ENCODE measurements at regions not wholly inside any gene's neighbourhood (a gene's known extent, or its start where the extent isn't known, plus 50 kb on each side); places are given as distances from the start of the nearest gene placed in this dataset.

- H3K4me1 ChIP-seq (replicated peaks; ENCODE audit: insufficient read depth), result no peaks in the 10 kb centered on the region
- TF ChIP-seq, protein P1, sequence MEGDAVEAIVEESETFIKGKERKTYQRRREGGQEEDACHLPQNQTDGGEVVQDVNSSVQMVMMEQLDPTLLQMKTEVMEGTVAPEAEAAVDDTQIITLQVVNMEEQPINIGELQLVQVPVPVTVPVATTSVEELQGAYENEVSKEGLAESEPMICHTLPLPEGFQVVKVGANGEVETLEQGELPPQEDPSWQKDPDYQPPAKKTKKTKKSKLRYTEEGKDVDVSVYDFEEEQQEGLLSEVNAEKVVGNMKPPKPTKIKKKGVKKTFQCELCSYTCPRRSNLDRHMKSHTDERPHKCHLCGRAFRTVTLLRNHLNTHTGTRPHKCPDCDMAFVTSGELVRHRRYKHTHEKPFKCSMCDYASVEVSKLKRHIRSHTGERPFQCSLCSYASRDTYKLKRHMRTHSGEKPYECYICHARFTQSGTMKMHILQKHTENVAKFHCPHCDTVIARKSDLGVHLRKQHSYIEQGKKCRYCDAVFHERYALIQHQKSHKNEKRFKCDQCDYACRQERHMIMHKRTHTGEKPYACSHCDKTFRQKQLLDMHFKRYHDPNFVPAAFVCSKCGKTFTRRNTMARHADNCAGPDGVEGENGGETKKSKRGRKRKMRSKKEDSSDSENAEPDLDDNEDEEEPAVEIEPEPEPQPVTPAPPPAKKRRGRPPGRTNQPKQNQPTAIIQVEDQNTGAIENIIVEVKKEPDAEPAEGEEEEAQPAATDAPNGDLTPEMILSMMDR (conservative IDR thresholded peaks at IDR 0.05), result no peak
- TF ChIP-seq EZH2 (IDR thresholded peaks at IDR 0.05; ENCODE audit: low read depth), result no peak
- no peaks in the 10 kb centered on the region for H3F3A ChIP-seq (ENCODE audit: insufficient read depth, low read depth)
- H3K79me2 ChIP-seq (ENCODE audit: low read depth), result no peaks in the 10 kb centered on the region
- H3K36me3 ChIP-seq (ENCODE audit: low read depth), result no peaks in the 10 kb centered on the region
- no peak for DNase-seq
- no peaks in the 10 kb centered on the region for H3K27me3 ChIP-seq (ENCODE audit: insufficient read depth, low read depth)
- no peak overlapping the region for H3K4me2 ChIP-seq
- CTCF ChIA-PET, result no interaction called here
- H3K9me3 ChIP-seq (ENCODE audit: insufficient read depth, low read depth), result no peaks in the 10 kb centered on the region
- no TSS peak for BruUV-seq (replicated peaks)
- no peak overlapping the region for H3K4me3 ChIP-seq
- H3K27ac ChIP-seq, result no peak overlapping the region
- no peak overlapping the region for H2AFZ ChIP-seq
- intact Hi-C loops (cut with micrococcal nuclease; ENCODE audit: unreplicated experiment), result no loop called here
- no peaks in the 10 kb centered on the region; the same call in 1 of the 2 replicates for H3K9me2 ChIP-seq (ENCODE audit: insufficient read depth)
- no peaks in the 10 kb centered on the region for H4K20me1 ChIP-seq (ENCODE audit: insufficient read depth)
- POLR2A ChIA-PET (ENCODE audit: unreplicated experiment), result no interaction called here
These were observed 367.3 kb downstream of the DUSP6 start for GRCh38 chr12:88985011-88985410.

GRCh38 chr12:88982694-88983093, 369.6 kb downstream of the DUSP6 start:
- DNase-seq, result no peak
- H3K27ac ChIP-seq, result no peak overlapping the region
- no peak overlapping the region for H3K4me2 ChIP-seq
- no peaks in the 10 kb centered on the region for H3K79me2 ChIP-seq (ENCODE audit: low read depth)
- BruUV-seq (replicated peaks), result no TSS peak
- TF ChIP-seq, protein P1 (conservative IDR thresholded peaks at IDR 0.05), result no peak
- TF ChIP-seq EZH2 (IDR thresholded peaks at IDR 0.05; ENCODE audit: low read depth), result no peak
- peak overlapping the region; percentile 45; the same call in 1 of the 2 replicates for H2AFZ ChIP-seq
- H3K27me3 ChIP-seq (ENCODE audit: insufficient read depth, low read depth), result no peaks in the 10 kb centered on the region
- ChIA-PET CTCF (no interaction called here), POLR2A (ENCODE audit: unreplicated experiment) (no interaction called here)
- no peaks in the 10 kb centered on the region for H3F3A ChIP-seq (ENCODE audit: insufficient read depth, low read depth)
- no peak overlapping the region for H3K4me3 ChIP-seq
- no peaks in the 10 kb centered on the region for H3K9me2 ChIP-seq (ENCODE audit: insufficient read depth)
- no peaks in the 10 kb centered on the region for H3K4me1 ChIP-seq (replicated peaks; ENCODE audit: insufficient read depth)
- no peaks in the 10 kb centered on the region for H3K36me3 ChIP-seq (ENCODE audit: low read depth)
- no peaks in the 10 kb centered on the region for H4K20me1 ChIP-seq (ENCODE audit: insufficient read depth)
- no peaks in the 10 kb centered on the region for H3K9me3 ChIP-seq (ENCODE audit: insufficient read depth, low read depth)
- intact Hi-C loops (cut with micrococcal nuclease; ENCODE audit: unreplicated experiment), result no loop called here

- Histone ChIP-seq H4K20me1 (ENCODE audit: insufficient read depth) (no peaks in the 10 kb centered on the region), H3K4me1 (replicated peaks; ENCODE audit: insufficient read depth) (no peaks in the 10 kb centered on the region), H3F3A (ENCODE audit: insufficient read depth, low read depth) (no peaks in the 10 kb centered on the region), H3K27ac (no peak overlapping the region), H3K4me2 (no peak overlapping the region), H3K9me2 (ENCODE audit: insufficient read depth) (no peaks in the 10 kb centered on the region), H3K9me3 (ENCODE audit: insufficient read depth, low read depth) (no peaks in the 10 kb centered on the region), H3K27me3 (ENCODE audit: insufficient read depth, low read depth) (no peaks in the 10 kb centered on the region), H3K4me3 (no peak overlapping the region), H2AFZ (no peak overlapping the region), H3K79me2 (ENCODE audit: low read depth) (no peaks in the 10 kb centered on the region), H3K36me3 (ENCODE audit: low read depth) (no peaks in the 10 kb centered on the region)
- no TSS peak for BruUV-seq (replicated peaks)
- DNase-seq, result no peak
- intact Hi-C loops (cut with micrococcal nuclease; ENCODE audit: unreplicated experiment), result no loop called here
- no peak for TF ChIP-seq EZH2 (IDR thresholded peaks at IDR 0.05; ENCODE audit: low read depth)
- TF ChIP-seq, protein P1 (conservative IDR thresholded peaks at IDR 0.05), result no peak
- POLR2A ChIA-PET (ENCODE audit: unreplicated experiment), result no interaction called here
- CTCF ChIA-PET, result no interaction called here
These were observed 375.2 kb downstream of the DUSP6 start for GRCh38 chr12:88977115-88977514.
